GM12878 (cell line): ENCODE measurements at regions not wholly inside any gene's neighbourhood (a gene's known extent, or its start where the extent isn't known, plus 50 kb on each side); places are given as distances from the start of the nearest gene placed in this dataset.

Experiments
- JUND ChIP-seq: IDR thresholded peaks from 2 replicates; pipeline ENCODE4 v1.6.1; 2012; ENCODE audit warnings: low read depth, mild to moderate bottlenecking, low read length, improper control_type of control experiment, moderate library complexity
- SUPT20H ChIP-seq: IDR thresholded peaks from 2 replicates; pipeline ENCODE4 v1.6.1; 2011; ENCODE audit warnings: low read depth, mild to moderate bottlenecking, low read length, moderate library complexity, borderline replicate concordance; ENCODE audit not compliant: control insufficient read depth
- ZBTB33 ChIP-seq: fragments of 450-650 bp; IDR thresholded peaks from 2 replicates; pipeline ENCODE4 v1.6.1; 2017; ENCODE audit warnings: mild to moderate bottlenecking

- TF ChIP-seq JUND, result no peak
- no peak for TF ChIP-seq ZBTB33
- no peak for TF ChIP-seq SUPT20H
These were observed 700.3 kb downstream of the TUSC7 start for GRCh38 chr3:117409701-117410459.
